Hepatocyte (in vitro differentiated cells): ENCODE measurements at regions not wholly inside any gene's neighbourhood (a gene's known extent, or its start where the extent isn't known, plus 50 kb on each side); places are given as distances from the start of the nearest gene placed in this dataset.

Experiments
- EZH2 ChIP-seq: fragments of 200-600 bp; sonication (generic); IDR thresholded peaks from 2 replicates; pipeline ENCODE4 v1.6.1; 2016; ENCODE audit warnings: antibody characterized with exemption, mild to moderate bottlenecking, borderline replicate concordance
- EZH2phosphoT487 ChIP-seq: fragments of 200-600 bp; sonication (generic); IDR thresholded peaks from one replicate; pipeline ENCODE4 v1.6.1; 2018; ENCODE audit warnings: antibody characterized with exemption, mild to moderate bottlenecking, low read depth, moderate library complexity; ENCODE audit not compliant: unreplicated experiment, severe bottlenecking
- TF ChIP-seq, protein P1 (sequence below): fragments of 200-600 bp; sonication (generic); IDR thresholded peaks from 2 replicates; pipeline ENCODE4 v1.5.1; 2016; ENCODE audit warnings: antibody characterized with exemption, mild to moderate bottlenecking; ENCODE audit not compliant: poor library complexity

DNA sequence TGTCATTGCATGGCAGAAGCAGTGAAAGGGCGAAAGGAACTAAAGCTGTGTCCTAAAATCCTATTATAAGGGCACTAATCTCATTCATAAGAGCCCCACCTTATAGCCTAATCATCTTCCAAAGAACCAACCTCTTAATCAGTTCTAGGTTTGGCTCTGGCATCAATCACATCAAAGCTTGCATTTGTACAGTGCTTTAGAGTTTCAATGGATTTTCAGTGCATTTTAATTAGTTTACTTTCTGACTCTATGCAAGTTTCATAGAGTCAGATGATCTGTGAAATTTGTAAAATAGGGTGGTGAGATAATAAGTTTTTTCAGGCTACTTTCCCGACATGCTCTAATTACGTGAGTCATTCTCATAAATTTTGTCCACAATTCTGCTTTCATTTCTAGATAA is 341.1 kb downstream of the DIPK2A start:
- TF ChIP-seq, protein P1, sequence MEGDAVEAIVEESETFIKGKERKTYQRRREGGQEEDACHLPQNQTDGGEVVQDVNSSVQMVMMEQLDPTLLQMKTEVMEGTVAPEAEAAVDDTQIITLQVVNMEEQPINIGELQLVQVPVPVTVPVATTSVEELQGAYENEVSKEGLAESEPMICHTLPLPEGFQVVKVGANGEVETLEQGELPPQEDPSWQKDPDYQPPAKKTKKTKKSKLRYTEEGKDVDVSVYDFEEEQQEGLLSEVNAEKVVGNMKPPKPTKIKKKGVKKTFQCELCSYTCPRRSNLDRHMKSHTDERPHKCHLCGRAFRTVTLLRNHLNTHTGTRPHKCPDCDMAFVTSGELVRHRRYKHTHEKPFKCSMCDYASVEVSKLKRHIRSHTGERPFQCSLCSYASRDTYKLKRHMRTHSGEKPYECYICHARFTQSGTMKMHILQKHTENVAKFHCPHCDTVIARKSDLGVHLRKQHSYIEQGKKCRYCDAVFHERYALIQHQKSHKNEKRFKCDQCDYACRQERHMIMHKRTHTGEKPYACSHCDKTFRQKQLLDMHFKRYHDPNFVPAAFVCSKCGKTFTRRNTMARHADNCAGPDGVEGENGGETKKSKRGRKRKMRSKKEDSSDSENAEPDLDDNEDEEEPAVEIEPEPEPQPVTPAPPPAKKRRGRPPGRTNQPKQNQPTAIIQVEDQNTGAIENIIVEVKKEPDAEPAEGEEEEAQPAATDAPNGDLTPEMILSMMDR: no peak
- no peak for TF ChIP-seq EZH2
- no peak for TF ChIP-seq EZH2phosphoT487
